Breast epithelium (tissue), 4 donors: ENCODE measurements at regions not wholly inside any gene's neighbourhood (a gene's known extent, or its start where the extent isn't known, plus 50 kb on each side); places are given as distances from the start of the nearest gene placed in this dataset.
A peak's percentile ranks its signal among the peaks of the same experiment; 100 is the strongest.

Source experiments
- DNase-seq, 2 donors: peaks; one replicate each; pipeline ENCODE4 v3.0.0-alpha.2; 2019; ENCODE audit warnings: low spot score in 2 of 2
- H3K27ac ChIP-seq, 2 donors: fragments of 200-600 bp; sonication (generic) in 1 of 2; one replicate each; pipeline ENCODE4 v1.5.1; 2016 to 2019; ENCODE audit warnings: mild to moderate bottlenecking in 1 of 2
- H3K27me3 ChIP-seq, 2 donors: fragments of 200-600 bp; sonication (generic) in 1 of 2; one replicate each; pipeline versions ENCODE4 v1.5.1 to v1.6.0; 2017 to 2019; ENCODE audit warnings: control low read depth in 1 of 2, mild to moderate bottlenecking in 1 of 2
- H3K36me3 ChIP-seq: fragments of 200-600 bp; one replicate; pipeline ENCODE4 v1.5.1; 2019
- H3K4me1 ChIP-seq, 2 donors: fragments of 200-600 bp; sonication (generic); one replicate each; pipeline ENCODE4 v1.5.1; 2016 to 2019; ENCODE audit warnings: control low read depth in 1 of 2
- H3K4me3 ChIP-seq, 3 donors: fragments of 200-600 bp; sonication (generic); 1 replicate in 2 of 3; 2 replicates in 1 of 3; pipeline ENCODE4 v1.5.1; 2016 to 2019; ENCODE audit warnings: mild to moderate bottlenecking in 3 of 3, moderate library complexity in 2 of 3
- H3K9me3 ChIP-seq, 2 donors: fragments of 200-600 bp; sonication (generic) in 1 of 2; one replicate each; pipeline ENCODE4 v1.5.1; 2016 to 2019; ENCODE audit warnings: control low read depth in 1 of 2
- CTCF ChIP-seq, 3 donors: fragments of 450-650 bp; IDR thresholded peaks; one replicate each; pipeline ENCODE4 v1.5.1; 2016 to 2017; ENCODE audit warnings: antibody characterized with exemption in 3 of 3, mild to moderate bottlenecking in 3 of 3, moderate library complexity in 3 of 3
- POLR2A ChIP-seq: fragments of 450-650 bp; IDR thresholded peaks from one replicate; pipeline ENCODE4 v1.6.1; 2016; ENCODE audit warnings: antibody characterized with exemption, mild to moderate bottlenecking, moderate library complexity
- POLR2AphosphoS5 ChIP-seq, 3 donors: sonication (generic); formaldehyde crosslinking; IDR thresholded peaks; one replicate each; pipeline ENCODE4 v1.6.1; 2017; ENCODE audit warnings: antibody characterized with exemption in 3 of 3
- intact Hi-C: fragments of 100-400 bp; cut with DNase I; formaldehyde crosslinking; loops from one replicate; pipeline ENCODE4 v1.15.1; 2023; ENCODE audit warnings: low total_unique reads

GRCh38 chr20:19859444-19859843, 101.4 kb downstream of the RIN2 start:
- H3K4me3 ChIP-seq = no peak overlapping the region
- no peak overlapping the region for H3K27ac ChIP-seq
- DNase-seq = no peak
- H3K27me3 ChIP-seq = no peaks in the 10 kb centered on the region
- H3K4me1 ChIP-seq = no peaks in the 10 kb centered on the region
- intact Hi-C loops = no loop called here
- TF ChIP-seq POLR2A (no peak), CTCF (IDR thresholded peaks at IDR 0.05) (no peak), POLR2AphosphoS5 (IDR thresholded peaks at IDR 0.05) (no peak)
- H3K9me3 ChIP-seq = no peaks in the 10 kb centered on the region
- H3K36me3 ChIP-seq = no peaks in the 10 kb centered on the region

- intact Hi-C loops = no loop called here
- no peak for TF ChIP-seq CTCF (IDR thresholded peaks at IDR 0.05)
- TF ChIP-seq POLR2AphosphoS5 (IDR thresholded peaks at IDR 0.05) = no peak
- no peak for TF ChIP-seq POLR2A
- Histone ChIP-seq H3K27me3 (no peaks in the 10 kb centered on the region), H3K4me1 (no peaks in the 10 kb centered on the region), H3K9me3 (no peaks in the 10 kb centered on the region), H3K4me3 (no peak overlapping the region), H3K36me3 (no peaks in the 10 kb centered on the region), H3K27ac (no peak overlapping the region)
- DNase-seq = no peak
These were observed 102.7 kb downstream of the RIN2 start for GRCh38 chr20:19860737-19861136.

GRCh38 chr20:19861147-19861759, 103.2 kb downstream of the RIN2 start:
- H3K27ac ChIP-seq = no peak overlapping the region
- H3K4me1 ChIP-seq = no peaks in the 10 kb centered on the region
- no peak for DNase-seq
- intact Hi-C loops = no loop called here
- H3K27me3 ChIP-seq = no peaks in the 10 kb centered on the region
- no peak overlapping the region for H3K4me3 ChIP-seq
- no peak for TF ChIP-seq CTCF (IDR thresholded peaks at IDR 0.05)
- TF ChIP-seq POLR2AphosphoS5 (IDR thresholded peaks at IDR 0.05) = no peak
- TF ChIP-seq POLR2A = no peak
- no peaks in the 10 kb centered on the region for H3K36me3 ChIP-seq
- no peaks in the 10 kb centered on the region for H3K9me3 ChIP-seq

GRCh38 chr20:19864130-19864529, 106.1 kb downstream of the RIN2 start:
- intact Hi-C loops = no loop called here
- Histone ChIP-seq H3K4me3 (no peak overlapping the region), H3K9me3 (no peaks in the 10 kb centered on the region), H3K27me3 (no peaks in the 10 kb centered on the region), H3K27ac (peak overlapping the region in 1 of 2 donors; percentile 8), H3K36me3 (no peaks in the 10 kb centered on the region), H3K4me1 (no peaks in the 10 kb centered on the region)
- no peak for DNase-seq
- TF ChIP-seq POLR2AphosphoS5 (IDR thresholded peaks at IDR 0.05) = no peak
- no peak for TF ChIP-seq POLR2A
- TF ChIP-seq CTCF (IDR thresholded peaks at IDR 0.05) = no peak

- H3K9me3 ChIP-seq = no peaks in the 10 kb centered on the region
- DNase-seq = no peak
- H3K4me1 ChIP-seq = no peaks in the 10 kb centered on the region
- no peaks in the 10 kb centered on the region for H3K36me3 ChIP-seq
- TF ChIP-seq POLR2A (no peak), POLR2AphosphoS5 (IDR thresholded peaks at IDR 0.05) (no peak), CTCF (IDR thresholded peaks at IDR 0.05) (no peak)
- no peak overlapping the region for H3K4me3 ChIP-seq
- no peak overlapping the region for H3K27ac ChIP-seq
- no peaks in the 10 kb centered on the region for H3K27me3 ChIP-seq
- intact Hi-C loops = no loop called here
These were observed 108.0 kb downstream of the RIN2 start for GRCh38 chr20:19866070-19866469.
